NCI-H510A (cell line): ENCODE measurements at regions not wholly inside any gene's neighbourhood (a gene's known extent, or its start where the extent isn't known, plus 50 kb on each side); places are given as distances from the start of the nearest gene placed in this dataset.

Experiments
- DNase-seq: peaks from one replicate; lab custom pipeline; 2025; lab: John Stamatoyannopoulos, UW

DNA sequence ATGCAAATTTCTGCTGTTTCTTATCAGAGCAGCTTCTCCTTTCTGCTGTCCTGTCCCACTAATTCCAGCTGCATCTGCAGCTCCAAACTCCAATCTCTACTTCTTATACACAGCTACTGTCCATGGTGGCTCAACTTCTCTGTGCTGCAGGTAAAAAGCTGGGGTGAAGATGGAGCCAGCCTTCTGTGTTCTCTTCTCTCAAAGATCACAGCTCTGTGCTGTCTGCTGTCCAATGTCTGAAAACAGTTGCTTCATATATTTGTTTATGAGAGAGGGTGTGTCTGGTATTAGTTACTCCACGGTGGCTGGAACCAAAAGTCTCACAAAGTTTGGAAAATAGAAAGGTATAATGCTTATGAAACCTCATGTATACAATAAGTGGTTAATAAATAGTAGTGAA lies 445.8 kb upstream of the TBX3 start:
- no peak for DNase-seq

DNA sequence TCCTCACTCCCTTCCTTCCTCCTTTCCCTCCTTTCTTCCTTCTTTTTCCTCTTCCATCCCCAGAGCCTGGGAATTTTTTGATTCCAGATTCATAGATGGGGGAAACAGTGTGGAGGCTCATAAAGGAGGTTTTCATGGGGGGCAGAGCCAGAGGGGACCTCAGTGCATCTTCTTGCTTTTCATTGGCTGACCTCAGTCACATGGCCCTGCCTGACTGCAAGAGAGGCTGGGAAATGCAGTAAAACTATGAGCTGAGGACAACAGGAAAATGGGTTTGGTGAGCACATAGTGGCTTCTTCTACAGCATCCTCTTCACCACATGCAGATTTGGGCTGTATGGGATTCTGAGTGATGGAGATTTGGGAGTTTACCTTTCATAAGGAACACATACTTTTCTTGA lies 437.1 kb upstream of the TBX3 start:
- no peak for DNase-seq

DNA sequence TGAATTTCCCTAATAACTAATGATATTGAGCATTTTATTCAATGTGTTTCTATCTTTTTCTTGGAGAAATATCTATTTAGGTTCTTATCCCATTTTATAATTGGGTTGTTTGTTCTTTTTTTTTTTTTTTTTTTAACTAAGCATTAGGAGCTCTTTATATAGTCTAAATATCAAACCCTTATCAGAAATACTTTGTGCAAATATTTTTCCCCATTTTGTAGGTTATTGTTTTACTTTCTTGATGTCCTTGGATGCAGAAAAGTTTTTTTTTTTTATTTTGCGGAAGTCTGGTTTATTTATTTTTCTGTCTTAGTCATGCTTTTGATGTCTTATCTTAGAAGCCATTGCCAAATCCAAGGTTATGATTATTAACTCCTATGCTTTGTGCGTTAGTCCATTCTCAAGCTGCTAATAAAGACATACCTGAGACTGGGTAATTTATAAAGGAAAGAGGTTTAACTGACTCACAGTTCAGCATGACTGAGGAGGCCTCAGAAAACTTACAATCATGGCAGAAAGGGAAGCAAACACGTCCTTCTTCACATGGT lies 434.3 kb upstream of the TBX3 start:
- DNase-seq, result no peak

DNA sequence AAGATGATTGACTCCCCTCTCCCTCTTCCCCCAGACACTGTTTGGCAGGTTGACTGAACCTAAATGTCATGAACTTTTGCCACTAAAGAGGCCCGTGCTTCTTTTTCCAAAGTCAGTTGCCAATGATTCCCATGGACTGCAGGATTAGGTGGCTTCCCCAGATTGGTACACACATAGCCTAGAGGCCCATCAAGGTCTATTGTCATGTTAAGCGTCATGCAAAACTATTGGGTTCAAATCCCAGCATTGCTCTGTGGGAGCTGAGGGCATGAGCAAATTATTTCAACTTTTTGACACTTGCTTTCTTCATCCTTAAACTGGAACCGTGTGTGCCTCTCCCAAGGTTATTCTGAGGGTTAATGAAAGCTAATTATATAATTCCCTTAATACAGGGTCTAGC lies 430.2 kb upstream of the TBX3 start:
- no peak for DNase-seq

DNA sequence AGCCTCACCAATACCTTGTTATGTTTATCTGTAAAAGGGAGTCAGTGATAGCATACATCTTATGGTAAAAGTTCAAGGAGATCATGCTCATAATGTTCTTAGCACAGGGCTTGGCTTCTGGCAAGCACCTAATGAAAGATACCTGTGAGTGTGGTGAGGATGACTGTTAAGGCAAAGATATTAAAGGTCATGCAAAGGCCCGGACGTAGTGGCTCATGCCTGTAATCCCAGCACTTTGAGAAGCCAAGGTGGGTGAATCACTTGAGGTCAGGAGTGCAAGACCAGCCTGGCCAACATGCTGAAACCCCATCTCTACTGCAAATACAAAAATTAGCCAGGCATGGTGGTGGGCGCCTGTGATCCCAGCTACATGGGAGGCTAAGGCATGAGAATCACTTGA lies 425.9 kb upstream of the TBX3 start:
- DNase-seq, result no peak

DNA sequence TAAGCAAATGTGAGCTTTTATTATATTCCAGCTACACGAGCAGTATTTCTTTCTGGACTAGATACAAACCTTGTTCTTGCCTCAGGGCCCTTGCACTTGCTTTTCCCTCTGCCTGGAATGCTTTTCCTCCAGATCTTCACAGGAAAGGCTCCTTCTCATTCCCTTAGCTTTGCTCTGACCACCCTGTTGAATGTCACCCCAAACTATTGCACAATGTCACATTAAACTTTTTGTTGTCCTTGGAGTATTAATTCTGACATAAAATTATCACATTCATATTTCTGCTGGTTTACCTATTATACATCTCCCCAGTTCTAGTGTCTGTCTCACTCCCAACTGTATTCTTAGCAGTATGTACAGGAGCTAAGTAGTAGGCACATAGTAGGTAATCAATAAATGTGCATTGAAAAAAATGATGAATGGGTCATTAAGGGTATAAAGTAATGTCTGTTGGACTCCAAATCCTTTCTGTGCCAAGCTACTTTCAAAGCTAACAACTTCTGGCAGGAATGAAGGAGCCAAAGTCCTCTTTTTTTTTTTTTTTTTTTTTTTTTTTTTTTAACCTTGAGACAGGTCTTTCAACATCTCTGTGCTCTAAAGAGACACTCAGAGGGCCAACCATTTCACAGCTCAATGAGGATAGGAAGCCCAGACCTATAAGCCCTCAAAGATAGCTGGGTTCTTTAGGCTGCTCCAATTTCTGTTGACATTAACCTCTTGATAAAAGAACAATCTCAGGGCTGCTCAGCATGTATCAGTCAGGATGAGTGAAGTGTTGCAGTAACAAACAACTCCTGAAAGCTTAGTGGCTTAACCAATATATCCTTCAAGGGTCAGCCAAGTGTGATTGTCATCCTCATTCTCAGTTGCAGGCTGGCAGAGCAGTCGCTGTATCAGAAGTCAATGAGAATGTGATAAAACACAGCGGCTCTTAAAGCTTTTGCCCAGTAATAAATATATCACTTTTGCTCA lies 424.4 kb upstream of the TBX3 start:
- no peak for DNase-seq

DNA sequence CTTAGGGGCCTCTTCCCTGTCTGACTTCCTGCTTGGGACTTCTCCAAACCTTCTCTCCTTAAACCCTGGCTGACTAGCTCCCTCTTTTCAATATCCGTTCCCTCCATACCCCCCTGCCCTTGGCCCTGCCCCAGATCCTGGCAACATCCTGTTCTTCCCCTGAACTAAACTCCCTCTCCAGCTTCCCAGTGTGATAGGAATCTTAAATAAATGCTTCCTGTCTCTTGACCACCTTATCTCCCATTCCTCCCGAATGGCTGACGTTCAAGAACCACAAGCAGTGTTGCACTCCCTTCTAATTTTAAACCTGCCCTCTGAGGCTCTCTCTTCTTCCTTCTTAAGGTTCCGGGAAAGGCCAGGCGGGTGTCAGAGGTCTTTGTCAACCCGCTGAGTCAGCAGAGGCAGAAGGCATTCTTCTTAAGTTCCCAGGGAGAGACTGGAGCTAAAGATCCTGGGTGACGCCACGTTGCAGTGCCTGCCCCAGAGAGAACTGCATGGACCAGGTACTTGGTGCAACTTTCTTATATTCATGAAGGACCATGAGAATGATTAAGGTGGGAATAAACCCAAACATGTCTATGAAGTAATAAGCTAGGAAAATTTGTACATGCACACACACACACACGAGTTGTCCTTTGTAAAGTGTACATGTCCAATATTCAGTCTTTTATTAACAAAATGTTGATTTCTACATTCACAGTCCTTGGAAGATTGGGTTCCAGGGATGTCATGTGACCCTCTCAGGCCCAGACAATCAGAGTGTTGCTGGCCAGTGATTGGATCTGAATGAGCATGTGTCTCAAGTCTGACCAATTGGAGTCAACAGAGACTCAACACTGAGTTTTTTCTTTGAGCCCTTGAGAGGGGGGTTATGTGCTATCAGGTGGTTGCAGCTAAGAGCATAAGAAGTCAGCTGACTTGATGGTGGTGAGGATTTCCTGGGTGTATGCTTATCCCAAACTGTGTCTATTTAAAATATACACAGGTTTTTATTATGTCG lies 420.2 kb upstream of the TBX3 start:
- no peak for DNase-seq

DNA sequence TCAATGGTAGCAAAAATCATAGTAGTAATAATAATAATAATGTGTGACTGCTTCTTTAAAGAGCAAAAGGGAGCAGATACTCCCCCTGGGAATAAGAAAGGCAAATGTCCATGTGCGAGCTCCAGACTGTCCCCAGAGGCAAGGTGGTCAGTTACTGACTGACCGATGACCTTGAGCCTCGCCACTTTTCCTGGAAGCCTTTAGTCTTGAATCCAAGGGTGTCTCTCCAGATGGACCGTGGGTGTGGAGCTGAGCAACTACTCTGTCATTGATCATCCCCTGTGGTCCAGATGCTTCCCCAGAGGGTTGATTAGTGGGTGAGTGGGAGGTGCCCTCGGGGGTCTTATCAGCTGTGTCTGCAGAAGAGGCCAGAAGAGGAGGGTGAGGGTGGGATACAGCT lies 418.5 kb upstream of the TBX3 start:
- DNase-seq, result no peak

DNA sequence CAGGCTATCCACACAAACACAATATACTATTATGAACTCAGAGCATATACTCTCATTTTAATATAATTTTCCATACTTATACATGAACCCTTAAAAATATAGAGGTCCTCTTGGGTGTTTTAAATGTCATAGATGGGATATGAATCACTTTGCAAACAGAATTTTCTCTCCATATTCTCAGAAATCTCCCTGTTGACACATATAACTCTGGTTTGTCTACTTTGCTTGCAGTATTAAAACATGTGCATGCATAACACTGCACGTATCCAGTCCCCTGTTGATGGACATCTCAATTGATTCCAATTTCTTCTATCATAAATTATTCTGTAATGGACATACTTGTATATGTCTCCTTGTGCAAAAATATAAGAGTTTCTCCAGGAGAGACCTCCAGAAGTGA lies 417.5 kb upstream of the TBX3 start:
- DNase-seq, result no peak

DNA sequence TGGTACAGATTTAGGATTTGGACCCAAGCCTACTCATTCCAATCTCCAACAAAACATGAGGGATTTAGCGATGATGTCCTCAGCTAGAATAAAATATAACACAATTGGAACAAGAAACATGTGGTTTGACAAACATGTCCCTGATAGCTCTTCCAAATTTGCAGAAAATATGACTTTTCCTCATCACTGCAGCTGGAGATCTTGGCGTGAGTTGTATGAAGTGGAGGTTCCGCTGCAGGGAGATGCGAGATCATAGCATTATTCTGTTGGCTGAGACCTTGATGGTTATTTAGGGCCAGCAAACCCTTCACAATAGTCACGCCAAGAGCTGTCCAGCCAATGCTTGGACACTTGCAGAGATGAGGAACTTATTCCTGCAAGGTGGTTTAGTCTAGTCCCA lies 413.4 kb upstream of the TBX3 start:
- no peak for DNase-seq

DNA sequence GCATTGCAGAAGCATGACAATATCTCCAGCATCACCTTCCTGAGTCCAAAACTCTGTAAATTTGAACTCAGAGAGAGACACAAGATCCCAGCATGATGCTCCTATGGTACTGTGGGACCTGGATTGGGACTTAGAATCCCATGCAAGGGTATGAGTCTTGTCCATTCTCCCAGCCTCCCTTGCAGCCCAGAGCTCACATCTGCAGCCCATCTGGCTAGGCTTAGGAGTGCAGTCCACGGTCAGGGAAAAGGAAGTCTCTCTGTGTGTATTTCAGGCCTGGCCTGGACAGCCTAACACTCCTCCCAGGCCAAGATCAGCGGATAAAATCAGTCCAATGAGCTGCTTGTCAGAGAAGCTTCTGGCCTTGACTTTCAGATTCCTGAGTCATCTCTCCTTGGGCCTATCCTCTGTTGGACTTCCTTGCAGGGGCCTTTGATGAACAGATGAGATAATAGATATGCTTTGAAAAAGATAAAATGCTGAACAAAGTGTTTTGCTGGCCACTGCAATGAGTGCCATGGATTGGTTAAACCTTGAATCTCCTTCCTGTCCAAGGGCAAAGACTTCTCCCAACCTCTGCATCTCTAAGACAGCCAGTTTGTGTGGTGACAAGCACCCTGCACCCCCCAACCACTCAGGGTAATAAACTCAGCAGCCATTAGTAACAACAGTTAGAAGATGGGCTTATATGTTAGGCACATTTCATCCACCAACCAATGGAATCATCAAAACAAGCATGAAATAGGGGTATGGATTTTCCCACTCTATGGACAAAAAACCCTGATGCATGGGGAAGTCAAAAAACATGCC lies 412.8 kb upstream of the TBX3 start:
- DNase-seq, result no peak

DNA sequence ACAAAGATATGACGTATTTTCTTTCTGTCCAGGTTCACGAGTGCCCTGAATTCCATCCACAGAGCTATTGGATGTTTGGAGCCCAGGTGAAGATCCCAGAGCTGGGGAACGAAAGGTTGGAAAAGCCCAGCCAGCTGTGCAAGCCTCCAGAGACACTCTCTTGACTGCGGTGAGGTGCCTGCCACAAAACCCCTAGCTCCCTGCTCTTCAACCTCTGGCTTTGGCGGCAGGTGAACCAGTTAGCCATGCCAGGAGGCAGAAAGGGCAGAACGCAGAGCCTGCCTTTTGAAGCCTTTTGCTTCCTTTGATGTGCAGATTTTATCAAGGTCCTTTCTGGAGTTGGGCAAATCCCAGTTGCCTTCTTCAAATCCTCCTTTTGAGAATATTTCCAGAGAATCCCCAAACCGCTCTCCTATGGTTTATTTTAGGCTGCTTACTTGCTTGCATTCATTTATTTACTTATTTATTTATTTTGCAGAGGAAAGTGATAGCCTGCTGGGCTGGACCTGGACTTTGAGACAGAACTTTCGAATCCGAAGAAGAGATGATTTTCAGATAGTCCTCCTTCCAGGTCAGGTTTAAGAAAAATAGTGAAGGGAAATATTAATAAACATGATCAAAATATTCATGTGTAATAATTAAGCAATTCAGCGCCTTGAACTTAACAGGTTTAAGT lies 411.2 kb upstream of the TBX3 start:
- no peak for DNase-seq

DNA sequence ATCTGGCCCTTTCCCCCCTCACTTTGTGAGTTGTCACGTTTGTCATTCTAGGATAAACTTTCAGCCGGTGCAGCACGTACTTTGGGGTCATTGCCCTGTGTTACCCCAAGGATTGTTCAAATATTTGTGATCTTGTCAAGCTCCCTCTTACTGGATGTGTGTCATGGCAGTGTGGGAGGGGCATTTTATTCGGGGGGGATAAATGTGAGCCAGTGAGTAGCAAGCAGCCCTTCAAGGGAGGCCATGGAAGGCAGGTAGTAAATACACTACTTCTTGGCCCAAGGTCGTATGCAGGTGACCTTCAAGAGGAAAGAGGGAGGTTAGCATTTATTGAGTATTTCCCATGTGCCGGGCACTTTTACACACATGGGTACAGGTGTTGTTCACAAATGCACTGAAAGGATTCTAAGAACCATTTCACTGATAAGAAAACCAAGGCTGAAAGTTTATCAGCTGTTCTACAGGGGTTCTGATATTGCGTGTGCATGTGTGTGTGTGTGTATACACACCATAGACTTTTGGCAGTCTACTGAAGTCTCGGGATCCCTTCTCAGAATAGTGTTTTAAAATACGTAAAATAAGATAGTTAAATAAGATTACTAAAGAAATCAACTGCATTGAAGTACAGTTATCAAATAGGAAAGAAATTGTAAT lies 410.3 kb upstream of the TBX3 start:
- no peak for DNase-seq

DNA sequence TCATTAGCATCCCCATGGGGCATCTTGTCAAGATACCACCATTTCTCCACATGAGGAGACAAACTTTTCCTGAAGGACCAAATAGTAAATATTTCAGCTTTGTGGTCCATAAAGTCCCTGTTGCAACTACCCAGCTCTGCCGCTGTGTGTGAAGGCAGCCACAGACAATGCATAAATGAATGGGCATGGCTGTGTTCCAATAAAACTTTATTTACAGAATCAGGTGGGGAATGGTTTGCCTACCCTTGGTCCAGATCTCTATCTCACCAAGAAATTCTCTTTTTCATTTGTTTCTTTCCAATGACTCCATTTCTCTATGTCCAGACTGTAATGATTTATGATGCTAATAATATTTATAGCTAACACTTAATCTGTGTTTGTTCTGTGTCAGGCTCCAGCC lies 409.3 kb upstream of the TBX3 start:
- DNase-seq, result no peak

DNA sequence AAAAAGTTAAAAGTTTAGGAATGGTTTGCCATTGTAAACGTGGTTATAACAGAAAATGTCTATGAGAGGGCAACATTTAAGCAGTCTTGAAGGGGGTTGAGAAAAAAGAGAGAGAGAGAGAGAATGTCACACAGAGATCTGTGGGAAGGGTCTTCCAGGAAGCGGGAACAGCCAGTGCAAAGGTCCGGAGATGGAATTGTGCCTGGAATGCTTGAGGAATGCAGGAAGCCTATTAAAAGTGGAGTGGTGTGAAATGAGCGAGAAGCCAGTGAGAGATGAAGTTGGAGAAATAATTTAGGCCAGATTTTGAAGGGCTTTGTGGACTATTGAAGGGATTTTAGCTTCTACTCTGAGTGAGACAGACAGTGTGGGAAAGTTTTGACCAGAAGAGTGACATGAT lies 406.8 kb upstream of the TBX3 start:
- DNase-seq, result no peak

DNA sequence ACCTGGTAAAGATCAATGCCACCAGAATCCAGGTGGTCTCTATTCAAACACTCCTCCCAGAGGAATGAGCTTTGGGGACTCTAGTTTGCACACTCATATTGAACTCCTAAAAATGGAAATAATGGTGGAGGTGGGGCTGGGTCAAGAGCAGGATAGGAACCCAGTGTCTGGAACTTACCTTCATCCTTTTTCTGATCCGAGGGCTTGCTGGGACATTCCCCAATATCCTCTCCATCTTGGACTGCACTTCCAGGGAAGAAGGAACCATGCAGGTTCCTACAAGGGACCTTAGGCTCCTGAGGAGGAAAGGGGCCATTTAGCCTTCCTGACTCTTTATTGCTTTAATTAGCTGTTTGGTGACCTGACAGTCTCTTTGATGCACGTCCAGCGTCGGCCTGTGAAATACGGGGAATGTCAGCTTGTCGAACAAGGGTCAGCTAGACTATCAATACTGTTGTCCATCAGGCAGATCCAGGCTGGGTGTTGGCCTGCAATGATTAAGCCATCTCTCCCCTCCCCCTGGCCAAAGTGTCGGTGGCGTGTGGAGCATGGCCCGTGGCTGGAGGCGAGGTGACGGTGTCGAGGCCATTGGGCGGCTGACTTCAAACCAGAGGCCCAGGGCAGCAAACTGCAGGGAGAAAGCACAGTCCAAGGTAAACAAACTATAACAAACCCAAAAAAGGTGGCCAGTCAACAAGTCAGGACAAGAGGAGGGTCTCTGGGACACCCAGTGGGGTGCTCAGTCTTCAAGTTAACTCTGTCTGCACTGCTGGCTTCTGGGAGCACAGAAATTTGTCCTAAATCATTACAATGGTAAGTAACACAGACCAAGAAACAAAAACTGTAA lies 405.2 kb upstream of the TBX3 start:
- no peak for DNase-seq

DNA sequence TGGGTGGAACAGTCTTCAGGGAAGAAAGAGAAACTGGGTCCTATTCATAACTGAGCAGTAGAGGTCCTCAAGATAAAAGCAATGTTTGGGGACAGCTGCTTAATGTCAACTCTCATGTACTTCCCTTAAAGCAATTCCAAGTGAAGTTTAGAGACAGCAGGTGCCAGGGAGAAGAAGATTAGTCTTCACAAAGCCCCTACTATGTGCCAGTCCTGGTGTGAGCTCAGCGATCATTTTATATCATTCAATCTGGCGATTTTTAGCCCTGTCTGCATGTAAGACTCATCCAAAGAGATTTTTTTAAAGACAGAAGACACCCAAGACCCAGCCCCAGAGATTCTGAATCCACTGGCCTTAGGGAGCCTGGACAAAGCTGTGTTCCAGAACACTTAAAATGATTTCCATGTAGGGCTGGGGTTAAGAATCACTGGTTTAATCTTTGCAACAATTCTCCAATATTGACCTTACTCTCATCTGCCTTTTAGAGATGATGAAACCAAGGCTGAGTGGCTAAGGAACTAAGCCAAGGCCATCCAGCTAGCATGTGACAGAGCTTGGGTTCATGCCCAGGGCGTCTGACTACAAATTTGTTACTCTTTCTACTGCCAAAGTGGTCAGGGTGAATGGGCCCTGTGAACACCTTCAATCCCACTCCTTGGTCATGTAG lies 404.5 kb upstream of the TBX3 start:
- no peak for DNase-seq

DNA sequence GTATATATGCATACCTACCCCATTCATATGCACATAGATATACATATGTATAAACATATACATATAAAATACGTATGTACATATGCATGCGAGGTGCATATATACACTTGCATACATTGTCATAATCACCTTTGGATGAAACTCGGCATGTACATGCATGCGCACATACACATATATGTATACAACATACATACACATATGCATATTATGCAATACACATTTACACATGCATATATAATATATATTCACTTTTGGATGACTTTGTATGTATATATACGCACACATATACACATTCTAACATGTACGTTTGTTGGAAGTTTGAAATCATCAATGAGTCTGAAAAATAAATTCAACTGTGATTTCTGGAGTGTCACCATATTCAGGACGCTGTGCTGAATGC lies 401.6 kb upstream of the TBX3 start:
- no peak for DNase-seq

DNA sequence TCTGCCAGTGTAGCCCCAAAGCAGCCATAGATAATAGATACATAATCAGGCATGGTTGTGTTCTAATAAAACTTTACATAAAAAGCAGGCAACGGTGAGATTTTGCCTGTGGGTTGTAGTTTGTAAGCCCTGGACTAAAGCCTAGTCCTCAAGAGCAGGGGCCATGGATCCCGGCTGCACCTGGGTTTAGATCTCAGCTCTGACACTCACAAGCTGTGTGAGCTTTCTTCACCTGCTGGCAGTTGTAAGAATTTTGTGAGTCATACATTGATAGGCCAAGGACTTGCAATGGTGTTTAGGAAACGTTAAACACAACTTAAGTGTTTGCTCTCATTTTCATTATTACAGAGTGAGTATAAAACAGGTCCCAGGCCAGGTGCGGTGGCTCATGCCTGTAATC lies 395.8 kb upstream of the TBX3 start:
- DNase-seq, result peak; percentile 18
